Loucy (cell line): ENCODE measurements at regions not wholly inside any gene's neighbourhood (a gene's known extent, or its start where the extent isn't known, plus 50 kb on each side); places are given as distances from the start of the nearest gene placed in this dataset.

Experiments used
- H2AFZ ChIP-seq: fragments of 200-600 bp; sonication (generic); 2 replicates; pipeline ENCODE4 v1.6.0; 2016; ENCODE audit warnings: antibody characterized with exemption, mild to moderate bottlenecking, low read length, moderate library complexity
- H3F3A ChIP-seq: fragments of 200-600 bp; 2 replicates; pipeline ENCODE4 v1.6.0; 2016; ENCODE audit warnings: antibody characterized with exemption, low read depth, mild to moderate bottlenecking
- H3K27me3 ChIP-seq: fragments of 200-600 bp; sonication (generic); 2 replicates; pipeline ENCODE4 v1.6.1; 2014; ENCODE audit warnings: low read length, mild to moderate bottlenecking; ENCODE audit not compliant: insufficient read depth, poor library complexity, severe bottlenecking
- H3K36me3 ChIP-seq: fragments of 200-600 bp; sonication (generic); 2 replicates; pipeline ENCODE4 v1.6.1; 2016; ENCODE audit warnings: low read length; ENCODE audit not compliant: insufficient read depth
- H3K4me1 ChIP-seq: fragments of 200-600 bp; sonication (generic); 2 replicates; pipeline ENCODE4 v1.5.1; 2014; ENCODE audit warnings: low read length, mild to moderate bottlenecking; ENCODE audit not compliant: insufficient read depth, poor library complexity, severe bottlenecking
- H3K4me2 ChIP-seq: fragments of 200-600 bp; sonication (generic); 2 replicates; pipeline ENCODE4 v1.6.0; 2014; ENCODE audit warnings: antibody characterized with exemption, low read length, low read depth, mild to moderate bottlenecking; ENCODE audit not compliant: poor library complexity, severe bottlenecking
- H3K4me3 ChIP-seq: fragments of 200-600 bp; sonication (generic); 2 replicates; pipeline ENCODE4 v1.5.1; 2014; ENCODE audit warnings: low read length, mild to moderate bottlenecking, mixed read lengths; ENCODE audit not compliant: poor library complexity, severe bottlenecking
- H3K79me2 ChIP-seq: fragments of 200-600 bp; sonication (generic); 2 replicates; pipeline ENCODE4 v1.6.1; 2014; ENCODE audit warnings: low read length; ENCODE audit not compliant: insufficient read depth
- H3K9ac ChIP-seq: fragments of 200-600 bp; sonication (generic); 2 replicates; pipeline ENCODE4 v1.6.0; 2014; ENCODE audit warnings: mild to moderate bottlenecking, low read depth, low read length, moderate library complexity; ENCODE audit not compliant: poor library complexity, severe bottlenecking
- H3K9me2 ChIP-seq: fragments of 200-600 bp; sonication (generic); replicated peaks from 2 replicates; pipeline ENCODE4 v1.6.1; 2016; ENCODE audit warnings: low read depth, low read length, mixed read lengths
- H3K9me3 ChIP-seq: fragments of 200-600 bp; sonication (generic); 2 replicates; pipeline ENCODE4 v1.6.1; 2014; ENCODE audit warnings: mild to moderate bottlenecking, antibody characterized with exemption, low read length, low read depth; ENCODE audit not compliant: insufficient read depth
- H4K20me1 ChIP-seq: fragments of 200-600 bp; sonication (generic); 2 replicates; pipeline ENCODE4 v1.6.0; 2014; ENCODE audit warnings: antibody characterized with exemption, low read length, mild to moderate bottlenecking; ENCODE audit not compliant: insufficient read depth, poor library complexity, severe bottlenecking
- EZH2phosphoT487 ChIP-seq: fragments of 200-600 bp; IDR thresholded peaks from 2 replicates; pipeline ENCODE4 v1.6.1; 2018; ENCODE audit warnings: antibody characterized with exemption, mild to moderate bottlenecking, moderate library complexity, borderline replicate concordance
- TF ChIP-seq, protein P1 (sequence below): fragments of 200-600 bp; sonication (generic); conservative IDR thresholded peaks from 2 replicates; pipeline ENCODE4 v1.5.1; 2014; ENCODE audit warnings: mild to moderate bottlenecking, antibody characterized with exemption, low read length

DNA sequence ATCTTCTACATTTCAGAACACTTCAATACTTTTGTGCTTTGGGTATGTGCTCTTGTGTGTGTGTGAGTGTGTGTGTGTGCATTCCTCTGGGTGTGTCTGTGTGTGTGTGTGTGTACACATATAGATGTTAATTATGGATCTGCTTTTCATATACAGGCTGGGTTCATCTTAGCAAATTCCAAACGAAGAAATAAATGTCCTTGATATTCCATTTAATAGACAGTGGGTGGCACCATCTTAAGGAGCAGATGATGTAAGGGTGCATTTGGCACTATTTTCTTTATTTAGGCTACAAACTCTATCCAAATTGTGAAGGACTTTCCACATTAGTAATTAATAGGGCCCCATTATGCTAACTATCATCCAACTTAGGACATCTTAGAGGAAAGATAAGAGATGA lies 425.8 kb upstream of the POU3F3 start:
- Histone ChIP-seq H2AFZ (no peak overlapping the region), H3K4me3 (no peak overlapping the region), H3K36me3 (no peaks in the 10 kb centered on the region), H3K9ac (no peak overlapping the region), H3K4me1 (peaks cover 16% of the 10 kb centered on the region), H3K9me3 (no peaks in the 10 kb centered on the region), H3K4me2 (no peak overlapping the region), H4K20me1 (no peaks in the 10 kb centered on the region), H3K79me2 (no peaks in the 10 kb centered on the region), H3K27me3 (no peaks in the 10 kb centered on the region), H3F3A (no peaks in the 10 kb centered on the region), H3K9me2 (no peaks in the 10 kb centered on the region)
- TF ChIP-seq EZH2phosphoT487: no peak
- TF ChIP-seq, protein P1, sequence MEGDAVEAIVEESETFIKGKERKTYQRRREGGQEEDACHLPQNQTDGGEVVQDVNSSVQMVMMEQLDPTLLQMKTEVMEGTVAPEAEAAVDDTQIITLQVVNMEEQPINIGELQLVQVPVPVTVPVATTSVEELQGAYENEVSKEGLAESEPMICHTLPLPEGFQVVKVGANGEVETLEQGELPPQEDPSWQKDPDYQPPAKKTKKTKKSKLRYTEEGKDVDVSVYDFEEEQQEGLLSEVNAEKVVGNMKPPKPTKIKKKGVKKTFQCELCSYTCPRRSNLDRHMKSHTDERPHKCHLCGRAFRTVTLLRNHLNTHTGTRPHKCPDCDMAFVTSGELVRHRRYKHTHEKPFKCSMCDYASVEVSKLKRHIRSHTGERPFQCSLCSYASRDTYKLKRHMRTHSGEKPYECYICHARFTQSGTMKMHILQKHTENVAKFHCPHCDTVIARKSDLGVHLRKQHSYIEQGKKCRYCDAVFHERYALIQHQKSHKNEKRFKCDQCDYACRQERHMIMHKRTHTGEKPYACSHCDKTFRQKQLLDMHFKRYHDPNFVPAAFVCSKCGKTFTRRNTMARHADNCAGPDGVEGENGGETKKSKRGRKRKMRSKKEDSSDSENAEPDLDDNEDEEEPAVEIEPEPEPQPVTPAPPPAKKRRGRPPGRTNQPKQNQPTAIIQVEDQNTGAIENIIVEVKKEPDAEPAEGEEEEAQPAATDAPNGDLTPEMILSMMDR: peak; percentile 25

DNA sequence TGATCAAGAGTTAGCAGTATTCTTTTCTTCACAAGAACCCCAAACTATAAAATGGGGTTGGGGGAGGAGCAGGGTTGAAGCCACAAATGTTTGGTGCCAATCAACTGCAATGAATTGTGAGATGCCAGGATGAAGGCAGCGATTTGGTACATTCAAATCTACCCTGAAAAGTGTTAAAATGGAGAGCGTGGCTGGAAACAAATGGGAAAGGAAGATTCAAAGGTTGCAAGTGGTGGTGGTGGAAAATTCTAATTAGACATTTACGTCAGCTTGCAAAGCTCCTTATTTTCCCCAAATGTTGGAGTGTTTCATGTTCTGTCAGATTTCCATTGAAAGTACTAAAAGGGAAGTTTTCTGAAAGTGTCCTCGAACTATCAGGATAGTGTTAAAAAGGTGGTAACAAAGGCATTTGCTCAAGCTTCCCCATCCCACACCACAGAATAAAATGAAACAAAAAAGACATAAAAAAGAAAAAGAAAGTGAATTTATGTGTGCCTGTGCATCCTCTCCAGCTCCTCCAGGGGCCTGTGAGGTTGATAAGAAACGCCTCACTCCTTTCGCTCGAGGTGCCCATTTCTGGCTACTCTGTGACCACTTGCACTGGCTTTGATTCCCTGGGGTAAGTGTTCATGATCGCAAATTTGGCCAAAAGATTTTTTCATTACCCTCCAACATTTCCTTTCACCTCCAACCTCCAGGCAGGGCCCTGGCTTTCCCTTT lies 424.1 kb upstream of the POU3F3 start:
- no peaks in the 10 kb centered on the region for H3K9me3 ChIP-seq
- TF ChIP-seq EZH2phosphoT487: no peak
- TF ChIP-seq, protein P1: no peak

DNA sequence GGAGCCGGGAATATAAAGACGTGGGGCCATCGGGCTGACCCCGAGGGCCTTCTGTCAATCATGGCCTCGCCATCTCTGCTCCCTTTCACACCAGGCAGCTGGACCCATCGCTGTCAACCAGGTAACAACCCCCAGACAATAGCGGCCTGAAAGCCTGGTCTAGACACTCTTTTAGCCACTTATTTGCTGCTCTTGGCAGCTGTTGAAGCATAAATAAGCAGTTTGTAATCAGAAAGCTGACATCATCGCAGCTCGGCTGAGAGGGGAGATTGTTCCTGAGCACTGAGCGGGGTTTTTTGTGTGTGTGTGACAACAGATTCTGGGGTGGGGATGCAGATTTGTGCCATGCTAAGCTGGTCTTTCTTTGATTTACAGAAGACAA lies 423.6 kb upstream of the POU3F3 start:
- no peaks in the 10 kb centered on the region for H3K9me2 ChIP-seq
- H4K20me1 ChIP-seq: no peaks in the 10 kb centered on the region
- H3K79me2 ChIP-seq: no peaks in the 10 kb centered on the region
- H3K4me2 ChIP-seq: no peak overlapping the region
- H3K4me1 ChIP-seq: peaks cover 16% of the 10 kb centered on the region
- H3K9ac ChIP-seq: no peak overlapping the region
- H3K36me3 ChIP-seq: no peaks in the 10 kb centered on the region
- H3K27me3 ChIP-seq: no peaks in the 10 kb centered on the region
- no peak overlapping the region for H2AFZ ChIP-seq
- no peaks in the 10 kb centered on the region for H3K9me3 ChIP-seq
- no peak overlapping the region for H3K4me3 ChIP-seq
- no peaks in the 10 kb centered on the region for H3F3A ChIP-seq
- no peak for TF ChIP-seq EZH2phosphoT487
- TF ChIP-seq, protein P1: no peak

More for the DNA sequence above, 424.1 kb upstream of the POU3F3 start:
- Histone ChIP-seq H3K4me2 (no peak overlapping the region), H3K9me2 (no peaks in the 10 kb centered on the region), H3K4me3 (no peak overlapping the region), H2AFZ (no peak overlapping the region), H3F3A (no peaks in the 10 kb centered on the region), H3K9ac (no peak overlapping the region), H4K20me1 (no peaks in the 10 kb centered on the region), H3K27me3 (no peaks in the 10 kb centered on the region), H3K4me1 (peaks cover 16% of the 10 kb centered on the region), H3K36me3 (no peaks in the 10 kb centered on the region), H3K79me2 (no peaks in the 10 kb centered on the region)
